Keratinocyte (primary cell): ENCODE measurements at regions not wholly inside any gene's neighbourhood (a gene's known extent, or its start where the extent isn't known, plus 50 kb on each side); places are given as distances from the start of the nearest gene placed in this dataset.

Experiments used
- EZH2 ChIP-seq: IDR thresholded peaks from one replicate; pipeline ENCODE4 v1.6.1; 2012; ENCODE audit warnings: inconsistent platforms, mild to moderate bottlenecking, low read length, moderate library complexity
- TF ChIP-seq, protein P1 (sequence below), 3 experiments: IDR thresholded peaks in 1 of 3; conservative IDR thresholded peaks in 1 of 3; optimal IDR thresholded peaks in 1 of 3; 2 replicates in 2 of 3; 3 replicates in 1 of 3; pipeline versions ENCODE3 to v1.5.1; 2011; ENCODE audit warnings: low read length in 3 of 3, mild to moderate bottlenecking in 3 of 3, moderate library complexity in 2 of 3, control low read depth in 1 of 3, inconsistent platforms in 1 of 3; ENCODE audit not compliant: insufficient read depth in 2 of 3; ENCODE audit errors: extremely low read depth in 1 of 3

GRCh38 chrX:73932522-73932921 lies 80.0 kb upstream of the XIST start:
- TF ChIP-seq, protein P1, sequence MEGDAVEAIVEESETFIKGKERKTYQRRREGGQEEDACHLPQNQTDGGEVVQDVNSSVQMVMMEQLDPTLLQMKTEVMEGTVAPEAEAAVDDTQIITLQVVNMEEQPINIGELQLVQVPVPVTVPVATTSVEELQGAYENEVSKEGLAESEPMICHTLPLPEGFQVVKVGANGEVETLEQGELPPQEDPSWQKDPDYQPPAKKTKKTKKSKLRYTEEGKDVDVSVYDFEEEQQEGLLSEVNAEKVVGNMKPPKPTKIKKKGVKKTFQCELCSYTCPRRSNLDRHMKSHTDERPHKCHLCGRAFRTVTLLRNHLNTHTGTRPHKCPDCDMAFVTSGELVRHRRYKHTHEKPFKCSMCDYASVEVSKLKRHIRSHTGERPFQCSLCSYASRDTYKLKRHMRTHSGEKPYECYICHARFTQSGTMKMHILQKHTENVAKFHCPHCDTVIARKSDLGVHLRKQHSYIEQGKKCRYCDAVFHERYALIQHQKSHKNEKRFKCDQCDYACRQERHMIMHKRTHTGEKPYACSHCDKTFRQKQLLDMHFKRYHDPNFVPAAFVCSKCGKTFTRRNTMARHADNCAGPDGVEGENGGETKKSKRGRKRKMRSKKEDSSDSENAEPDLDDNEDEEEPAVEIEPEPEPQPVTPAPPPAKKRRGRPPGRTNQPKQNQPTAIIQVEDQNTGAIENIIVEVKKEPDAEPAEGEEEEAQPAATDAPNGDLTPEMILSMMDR (optimal IDR thresholded peaks at IDR 0.05 in 1 of 3, IDR thresholded peaks at IDR 0.05 in 1 of 3, conservative IDR thresholded peaks at IDR 0.05 in 1 of 3; ENCODE audit: extremely low read depth in 1 of 3, insufficient read depth in 2 of 3, low read length in 3 of 3), result no peak
- no peak for TF ChIP-seq EZH2
